GM21737 (cell line): ENCODE measurements at regions not wholly inside any gene's neighbourhood (a gene's known extent, or its start where the extent isn't known, plus 50 kb on each side); places are given as distances from the start of the nearest gene placed in this dataset.

ENCODE experiments used
- ATAC-seq: cut with Tn5 transposase; IDR thresholded peaks from one replicate; pipeline ENCODE4 v1.9.1; 2021; ENCODE audit warnings: mild to moderate bottlenecking, moderate library complexity; ENCODE audit not compliant: unreplicated experiment

- no peak for ATAC-seq
Measured at GRCh38 chrX:149275836-149276235, 229.3 kb downstream of the IDS start.

- no peak for ATAC-seq
Measured at GRCh38 chrX:149274516-149275105, 230.5 kb downstream of the IDS start.

GRCh38 chrX:149272690-149273463 is 232.2 kb downstream of the IDS start:
- no peak for ATAC-seq

GRCh38 chrX:149267878-149268813 is 237.0 kb downstream of the IDS start:
- ATAC-seq: no peak

GRCh38 chrX:149262086-149262485 is 243.0 kb downstream of the IDS start:
- no peak for ATAC-seq

- ATAC-seq: no peak
Measured at GRCh38 chrX:149259241-149259640, 245.9 kb downstream of the IDS start.

- no peak for ATAC-seq
Measured at GRCh38 chrX:149255860-149256259, 249.2 kb downstream of the IDS start.

GRCh38 chrX:149248073-149248625 is 257.0 kb downstream of the IDS start:
- ATAC-seq: no peak

- no peak for ATAC-seq
Measured at GRCh38 chrX:149230689-149231088, 274.4 kb downstream of the IDS start.

- no peak for ATAC-seq
Measured at GRCh38 chrX:149223854-149224253, 281.3 kb downstream of the IDS start.

GRCh38 chrX:149222040-149222439 is 283.1 kb downstream of the IDS start:
- no peak for ATAC-seq

- ATAC-seq: no peak
Measured at GRCh38 chrX:149221230-149221629, 283.9 kb downstream of the IDS start.

GRCh38 chrX:149213264-149213663 is 291.8 kb downstream of the IDS start:
- no peak for ATAC-seq

- no peak for ATAC-seq
Measured at GRCh38 chrX:149208307-149208706, 296.8 kb downstream of the IDS start.

- ATAC-seq: no peak
Measured at GRCh38 chrX:149207518-149207917, 297.6 kb downstream of the IDS start.

- ATAC-seq: no peak
Measured at GRCh38 chrX:149205937-149206336, 299.2 kb downstream of the IDS start.

- ATAC-seq: no peak
Measured at GRCh38 chrX:149205081-149205480, 300.0 kb downstream of the IDS start.

GRCh38 chrX:149199734-149200133 is 305.4 kb downstream of the IDS start:
- no peak for ATAC-seq

GRCh38 chrX:149198980-149199732 is 305.9 kb downstream of the IDS start:
- ATAC-seq: no peak

GRCh38 chrX:149185087-149185486 is 320.0 kb downstream of the IDS start:
- ATAC-seq: no peak
